Sigmoid colon (tissue), 6 donors: ENCODE measurements at regions not wholly inside any gene's neighbourhood (a gene's known extent, or its start where the extent isn't known, plus 50 kb on each side); places are given as distances from the start of the nearest gene placed in this dataset.
A peak's percentile ranks its signal among the peaks of the same experiment; 100 is the strongest.
"Not testable (repeated sequence)": the region's sequence is repeated elsewhere in the genome, so short reads cannot be mapped to it uniquely, and the experiment has no call there.

Experiments
- DNase-seq: peaks from one replicate; pipeline ENCODE4 v3.0.0-alpha.2; 2019
- H3K27ac ChIP-seq, 4 donors: fragments of 200-600 bp; sonication (generic); one replicate each; pipeline ENCODE4 v1.5.1; 2016 to 2019; ENCODE audit warnings: mild to moderate bottlenecking in 1 of 4
- H3K27me3 ChIP-seq, 3 donors: fragments of 200-600 bp; sonication (generic); one replicate each; pipeline ENCODE4 v1.5.1; 2019; ENCODE audit warnings: mild to moderate bottlenecking in 1 of 3
- H3K36me3 ChIP-seq, 4 donors: fragments of 200-600 bp; sonication (generic); one replicate each; pipeline ENCODE4 v1.5.1; 2016 to 2019
- H3K4me1 ChIP-seq, 4 donors: fragments of 200-600 bp; sonication (generic); one replicate each; pipeline ENCODE4 v1.5.1; 2017 to 2019
- H3K4me3 ChIP-seq, 4 donors: fragments of 200-600 bp; sonication (generic); one replicate each; pipeline ENCODE4 v1.5.1; 2017 to 2019; ENCODE audit warnings: mild to moderate bottlenecking in 2 of 4, moderate library complexity in 1 of 4
- H3K9me3 ChIP-seq, 4 donors: fragments of 200-600 bp in 3 of 4; sonication (generic) in 3 of 4; one replicate each; pipeline versions ENCODE4 v1.5.1 to v1.6.1; 2013 to 2019
- CTCF ChIP-seq, 4 experiments: fragments of 450-650 bp in 3 of 4; fragments of 200-600 bp in 1 of 4; IDR thresholded peaks; one replicate each; pipeline ENCODE4 v1.5.1; 2016 to 2019; ENCODE audit warnings: antibody characterized with exemption in 4 of 4, mild to moderate bottlenecking in 3 of 4, moderate library complexity in 2 of 4
- EP300 ChIP-seq, 4 donors: sonication (generic); formaldehyde crosslinking; IDR thresholded peaks; one replicate each; pipeline ENCODE4 v1.6.1; 2017; ENCODE audit warnings: antibody characterized with exemption in 4 of 4
- POLR2A ChIP-seq, 2 donors: fragments of 450-650 bp; IDR thresholded peaks; one replicate each; pipeline ENCODE4 v1.6.1; 2016; ENCODE audit warnings: antibody characterized with exemption in 2 of 2, mild to moderate bottlenecking in 2 of 2, moderate library complexity in 2 of 2
- POLR2AphosphoS5 ChIP-seq, 4 donors: sonication (generic); formaldehyde crosslinking; IDR thresholded peaks; one replicate each; pipeline ENCODE4 v1.6.1; 2017; ENCODE audit warnings: antibody characterized with exemption in 4 of 4
- WGBS, 2 donors: extraction: QIAGEN DNeasy Blood & Tissue Kit; methylation state at CpG; one replicate each; pipeline ENCODE4 v1.1.7; 2013; 5-methylcytosine and 5-hydroxymethylcytosine counted together
- intact Hi-C: fragments of 100-400 bp; cut with DNase I; formaldehyde crosslinking; loops from one replicate; pipeline ENCODE4 v1.15.1; 2023
- donor health status: healthy with polysubstance abuse.
- donor health status: healthy.

DNA sequence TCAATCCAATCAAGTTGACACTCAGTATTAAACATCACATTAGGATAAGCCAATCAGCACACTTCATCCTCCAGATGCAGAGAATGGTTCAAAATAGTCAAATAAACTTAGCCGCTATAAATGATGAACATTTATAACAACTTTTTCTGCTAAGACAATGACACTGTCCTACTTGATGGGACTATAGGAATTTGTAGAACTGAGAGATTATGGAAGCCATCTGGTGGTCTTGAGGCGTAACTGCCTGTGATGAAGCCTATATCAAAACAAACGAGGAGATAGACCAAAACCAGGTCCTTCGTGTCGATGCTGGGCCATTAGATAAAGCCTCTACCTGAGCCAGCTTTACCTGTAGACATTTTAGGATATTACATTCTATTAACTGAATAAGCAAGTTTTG lies 631.1 kb downstream of the COL12A1 start:
- Histone ChIP-seq H3K4me3 (no peak overlapping the region), H3K27me3 (no peaks in the 10 kb centered on the region), H3K4me1 (peaks cover 0 to 14% (median 0%) of the 10 kb centered on the region in 4 donors), H3K9me3 (no peaks in the 10 kb centered on the region), H3K36me3 (no peaks in the 10 kb centered on the region), H3K27ac (no peak overlapping the region)
- 39 to 56% methylated on average over 5 of the region's 5 CpGs for WGBS, 2 donors
- intact Hi-C loops = no loop called here
- DNase-seq = no peak
- TF ChIP-seq POLR2AphosphoS5 (IDR thresholded peaks at IDR 0.05) (no peak), CTCF (IDR thresholded peaks at IDR 0.05) (peak in 1 of 4 experiments; percentile 18)

DNA sequence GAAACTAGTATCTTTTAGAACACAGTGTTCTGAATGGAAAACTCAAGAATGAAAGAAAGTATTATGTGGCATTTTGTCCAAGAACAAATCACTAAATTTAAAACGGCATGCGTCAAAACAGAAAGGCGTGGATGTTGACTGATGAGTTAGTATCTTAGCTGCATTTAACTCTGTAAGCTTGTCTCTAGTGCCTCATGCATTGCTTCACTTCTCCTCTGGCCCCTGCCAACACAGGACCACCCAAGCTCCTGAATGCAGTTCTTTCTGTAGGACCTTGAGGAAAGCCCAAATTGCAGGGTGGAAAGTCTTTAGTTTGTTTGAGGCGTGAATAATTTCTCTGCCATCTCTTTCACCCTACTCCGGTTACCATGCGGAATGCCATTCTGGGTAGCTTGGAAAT lies 632.2 kb downstream of the COL12A1 start:
- no peak for TF ChIP-seq POLR2AphosphoS5 (IDR thresholded peaks at IDR 0.05)
- Histone ChIP-seq H3K36me3 (no peaks in the 10 kb centered on the region), H3K4me1 (peaks cover 0 to 10% (median 0%) of the 10 kb centered on the region in 4 donors), H3K27me3 (no peaks in the 10 kb centered on the region), H3K4me3 (no peak overlapping the region), H3K9me3 (no peaks in the 10 kb centered on the region), H3K27ac (no peak overlapping the region)
- WGBS, 2 donors = 77 to 85% methylated on average over 6 of the region's 6 CpGs
- intact Hi-C loops = no loop called here
- no peak for DNase-seq

- WGBS, 2 donors = 78 to 85% methylated on average over 1 of the region's 1 CpG
- Histone ChIP-seq H3K9me3 (no peaks in the 10 kb centered on the region), H3K36me3 (no peaks in the 10 kb centered on the region), H3K4me1 (peaks cover 0 to 4% (median 0%) of the 10 kb centered on the region in 4 donors), H3K4me3 (no peak overlapping the region), H3K27me3 (no peaks in the 10 kb centered on the region), H3K27ac (no peak overlapping the region)
- DNase-seq = no peak
- intact Hi-C loops = no loop called here
- TF ChIP-seq POLR2A (IDR thresholded peaks at IDR 0.05) (no peak), POLR2AphosphoS5 (IDR thresholded peaks at IDR 0.05) (no peak), CTCF (IDR thresholded peaks at IDR 0.05) (no peak), EP300 (IDR thresholded peaks at IDR 0.05) (no peak)
Observed at GRCh38 chr6:74570044-74570443, 635.8 kb downstream of the COL12A1 start.

GRCh38 chr6:74568861-74569260 lies 637.0 kb downstream of the COL12A1 start:
- no peak for TF ChIP-seq EP300 (IDR thresholded peaks at IDR 0.05)
- no peak for TF ChIP-seq POLR2AphosphoS5 (IDR thresholded peaks at IDR 0.05)
- no peak for TF ChIP-seq CTCF (IDR thresholded peaks at IDR 0.05)
- TF ChIP-seq POLR2A (IDR thresholded peaks at IDR 0.05) = no peak
- Histone ChIP-seq H3K36me3 (no peaks in the 10 kb centered on the region), H3K27me3 (no peaks in the 10 kb centered on the region), H3K4me1 (peaks cover 0 to 4% (median 0%) of the 10 kb centered on the region in 4 donors), H3K27ac (no peak overlapping the region), H3K9me3 (no peaks in the 10 kb centered on the region), H3K4me3 (no peak overlapping the region)
- 75 to 89% methylated on average over 6 of the region's 6 CpGs for WGBS, 2 donors
- DNase-seq = no peak
- intact Hi-C loops = no loop called here

DNA sequence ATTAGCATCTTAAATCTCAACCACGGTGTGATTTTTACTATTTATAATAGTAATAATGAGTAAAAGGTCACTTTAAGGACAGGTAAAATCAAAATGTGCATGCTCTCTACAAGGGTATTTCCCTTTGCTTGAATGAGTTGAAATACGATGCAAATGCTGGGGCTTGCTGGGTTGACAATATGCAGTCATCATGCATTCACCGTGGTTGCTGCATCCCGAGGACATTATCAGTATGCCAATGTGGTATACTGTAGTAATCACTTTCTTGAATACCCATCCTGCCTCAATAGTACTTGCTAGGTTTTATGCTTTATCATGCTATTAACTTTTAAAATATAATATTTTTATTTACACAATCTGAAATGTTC lies 637.9 kb downstream of the COL12A1 start:
- H3K4me1 ChIP-seq, H3K27me3 ChIP-seq, H3K4me3 ChIP-seq, DNase-seq, H3K9me3 ChIP-seq, H3K27ac ChIP-seq, intact Hi-C loops, H3K36me3 ChIP-seq: not testable (repeated sequence)
- WGBS, 2 donors = 86 to 90% methylated on average over 4 of the region's 4 CpGs

DNA sequence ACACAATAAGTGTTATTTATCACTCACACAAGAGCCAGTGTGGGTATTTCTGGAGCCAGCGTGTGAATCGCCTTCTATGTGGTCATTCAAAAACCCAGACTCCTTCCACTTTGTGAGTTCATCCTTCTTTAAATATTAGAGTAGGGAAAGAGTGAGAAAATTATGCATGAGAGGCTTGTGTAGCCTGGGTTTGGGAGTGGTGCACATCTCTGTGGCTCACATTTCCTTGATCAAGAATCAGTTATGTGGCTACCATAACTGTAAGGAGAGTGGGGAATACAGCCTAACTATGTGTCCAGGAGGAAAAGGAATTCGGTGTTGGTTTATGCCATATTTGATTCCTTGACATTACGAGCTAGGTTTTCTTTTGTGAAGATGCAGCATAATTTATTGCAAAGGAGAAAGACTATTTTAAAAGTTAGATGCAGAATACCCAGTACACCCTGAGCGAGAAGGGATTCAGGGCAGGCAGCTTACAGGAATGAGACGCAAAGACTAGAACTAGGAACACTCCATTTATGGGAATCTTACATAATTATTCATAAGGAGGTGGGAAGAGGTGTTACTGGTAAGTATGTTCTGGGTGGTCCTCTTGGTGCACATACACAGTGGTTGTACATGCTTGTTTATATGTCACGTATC lies 638.5 kb downstream of the COL12A1 start:
- Histone ChIP-seq H3K4me3 (no peak overlapping the region), H3K36me3 (no peaks in the 10 kb centered on the region), H3K27me3 (no peaks in the 10 kb centered on the region), H3K4me1 (peaks cover 0 to 4% (median 0%) of the 10 kb centered on the region in 4 donors), H3K27ac (no peak overlapping the region), H3K9me3 (no peaks in the 10 kb centered on the region)
- no peak for TF ChIP-seq POLR2A (IDR thresholded peaks at IDR 0.05)
- TF ChIP-seq CTCF (IDR thresholded peaks at IDR 0.05) = no peak
- no peak for TF ChIP-seq POLR2AphosphoS5 (IDR thresholded peaks at IDR 0.05)
- no peak for TF ChIP-seq EP300 (IDR thresholded peaks at IDR 0.05)
- no peak for DNase-seq
- 93 to 95% methylated on average over 7 of the region's 7 CpGs for WGBS, 2 donors
- intact Hi-C loops = no loop called here
